ENCODE measurements at regions not wholly inside any gene's neighbourhood (a gene's known extent, or its start where the extent isn't known, plus 50 kb on each side); places are given as distances from the start of the nearest gene placed in this dataset.

DNA sequence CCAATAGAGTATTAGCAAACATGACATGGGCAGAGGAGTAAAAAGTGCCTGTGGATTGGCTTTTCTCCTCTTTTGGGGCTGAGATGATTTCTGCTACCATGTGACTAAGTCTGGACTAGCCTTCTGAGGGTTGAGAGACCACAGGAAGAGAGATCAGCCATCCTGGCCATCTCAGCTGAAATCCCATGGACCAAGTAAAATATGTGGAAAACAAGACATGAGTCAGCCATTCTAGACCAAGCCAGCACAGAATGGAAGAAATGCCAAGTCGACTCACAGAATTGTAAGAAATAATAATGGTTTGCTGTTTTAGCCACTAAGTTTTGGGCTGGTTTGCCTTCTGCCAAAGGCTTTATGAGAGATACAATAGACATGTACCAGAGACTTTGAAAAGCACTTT, 377.8 kb downstream of the CHSY3 start:
- TF ChIP-seq MYC (IDR thresholded peaks at IDR 0.05; ENCODE audit: low read depth, low read length) (no peak), POLR2A (IDR thresholded peaks at IDR 0.05; ENCODE audit: extremely low read depth, insufficient read length) (no peak)
- TF ChIP-seq, protein P1, sequence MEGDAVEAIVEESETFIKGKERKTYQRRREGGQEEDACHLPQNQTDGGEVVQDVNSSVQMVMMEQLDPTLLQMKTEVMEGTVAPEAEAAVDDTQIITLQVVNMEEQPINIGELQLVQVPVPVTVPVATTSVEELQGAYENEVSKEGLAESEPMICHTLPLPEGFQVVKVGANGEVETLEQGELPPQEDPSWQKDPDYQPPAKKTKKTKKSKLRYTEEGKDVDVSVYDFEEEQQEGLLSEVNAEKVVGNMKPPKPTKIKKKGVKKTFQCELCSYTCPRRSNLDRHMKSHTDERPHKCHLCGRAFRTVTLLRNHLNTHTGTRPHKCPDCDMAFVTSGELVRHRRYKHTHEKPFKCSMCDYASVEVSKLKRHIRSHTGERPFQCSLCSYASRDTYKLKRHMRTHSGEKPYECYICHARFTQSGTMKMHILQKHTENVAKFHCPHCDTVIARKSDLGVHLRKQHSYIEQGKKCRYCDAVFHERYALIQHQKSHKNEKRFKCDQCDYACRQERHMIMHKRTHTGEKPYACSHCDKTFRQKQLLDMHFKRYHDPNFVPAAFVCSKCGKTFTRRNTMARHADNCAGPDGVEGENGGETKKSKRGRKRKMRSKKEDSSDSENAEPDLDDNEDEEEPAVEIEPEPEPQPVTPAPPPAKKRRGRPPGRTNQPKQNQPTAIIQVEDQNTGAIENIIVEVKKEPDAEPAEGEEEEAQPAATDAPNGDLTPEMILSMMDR (IDR thresholded peaks at IDR 0.05; ENCODE audit: low read depth, low read length) = no peak
